IPS-20b (cell line): ENCODE measurements at regions not wholly inside any gene's neighbourhood (a gene's known extent, or its start where the extent isn't known, plus 50 kb on each side); places are given as distances from the start of the nearest gene placed in this dataset.
"Not testable (repeated sequence)": the region's sequence is repeated elsewhere in the genome, so short reads cannot be mapped to it uniquely, and the experiment has no call there.

Experiments
- H3K27ac ChIP-seq: one replicate; pipeline ENCODE4 v1.5.1; 2013; ENCODE audit warnings: low read length
- H3K27me3 ChIP-seq: 2 replicates; pipeline ENCODE4 v1.6.1; 2013; ENCODE audit warnings: mild to moderate bottlenecking, low read length, inconsistent platforms; ENCODE audit not compliant: insufficient read depth
- H3K36me3 ChIP-seq: 2 replicates; pipeline ENCODE4 v1.6.1; 2013; ENCODE audit warnings: low read depth, mild to moderate bottlenecking, inconsistent platforms, low read length, moderate library complexity; ENCODE audit not compliant: insufficient read depth
- H3K4me1 ChIP-seq: 2 replicates; pipeline ENCODE4 v1.6.1; 2013; ENCODE audit warnings: mild to moderate bottlenecking, control low read depth, inconsistent platforms, low read length, moderate library complexity; ENCODE audit not compliant: insufficient read depth
- H3K4me3 ChIP-seq: 2 replicates; pipeline ENCODE4 v1.5.1; 2013; ENCODE audit warnings: mild to moderate bottlenecking, low read length, inconsistent platforms
- H3K9ac ChIP-seq: 2 replicates; pipeline ENCODE4 v1.6.1; 2013; ENCODE audit warnings: low read depth, mild to moderate bottlenecking, inconsistent platforms, low read length, moderate library complexity
- H3K9me3 ChIP-seq: 2 replicates; pipeline ENCODE4 v1.6.1; 2013; ENCODE audit warnings: mild to moderate bottlenecking, low read depth, low read length, inconsistent platforms; ENCODE audit not compliant: insufficient read depth

GRCh38 chr2:13819896-13820295 is 812.6 kb upstream of the LRATD1 start:
- H3K27ac ChIP-seq = no peak overlapping the region
- H3K27me3 ChIP-seq = peaks cover 85% of the 10 kb centered on the region
- H3K36me3 ChIP-seq = no peaks in the 10 kb centered on the region
- no peak overlapping the region for H3K9ac ChIP-seq
- H3K9me3 ChIP-seq = no peaks in the 10 kb centered on the region
- no peak overlapping the region for H3K4me3 ChIP-seq
- peaks cover 5% of the 10 kb centered on the region; the same call in 1 of the 2 replicates for H3K4me1 ChIP-seq

- H3K9ac ChIP-seq = no peak overlapping the region
- H3K36me3 ChIP-seq = no peaks in the 10 kb centered on the region
- H3K4me3 ChIP-seq = no peak overlapping the region
- H3K9me3 ChIP-seq = no peaks in the 10 kb centered on the region
- H3K27me3 ChIP-seq = peaks cover 88% of the 10 kb centered on the region
- H3K4me1 ChIP-seq = peaks cover 5% of the 10 kb centered on the region; the same call in 1 of the 2 replicates
- H3K27ac ChIP-seq = no peak overlapping the region
Measured at GRCh38 chr2:13821255-13821880, 811.1 kb upstream of the LRATD1 start.

GRCh38 chr2:13822365-13822764 is 810.2 kb upstream of the LRATD1 start:
- no peak overlapping the region for H3K9ac ChIP-seq
- no peaks in the 10 kb centered on the region for H3K36me3 ChIP-seq
- H3K4me3 ChIP-seq = no peak overlapping the region
- peaks cover 87% of the 10 kb centered on the region for H3K27me3 ChIP-seq
- no peaks in the 10 kb centered on the region for H3K9me3 ChIP-seq
- peaks cover 5% of the 10 kb centered on the region; the same call in 1 of the 2 replicates for H3K4me1 ChIP-seq
- no peak overlapping the region for H3K27ac ChIP-seq

- peaks cover 5% of the 10 kb centered on the region; the same call in 1 of the 2 replicates for H3K4me1 ChIP-seq
- peaks cover 63% of the 10 kb centered on the region for H3K27me3 ChIP-seq
- no peak overlapping the region for H3K4me3 ChIP-seq
- H3K36me3 ChIP-seq = no peaks in the 10 kb centered on the region
- no peak overlapping the region for H3K9ac ChIP-seq
- no peaks in the 10 kb centered on the region for H3K9me3 ChIP-seq
- no peak overlapping the region for H3K27ac ChIP-seq
Measured at GRCh38 chr2:13826314-13826853, 806.1 kb upstream of the LRATD1 start.

- Histone ChIP-seq H3K27ac (no peak overlapping the region), H3K36me3 (no peaks in the 10 kb centered on the region), H3K9me3 (no peaks in the 10 kb centered on the region), H3K9ac (no peak overlapping the region), H3K4me3 (no peak overlapping the region), H3K4me1 (no peaks in the 10 kb centered on the region), H3K27me3 (no peaks in the 10 kb centered on the region)
Measured at GRCh38 chr2:13858626-13859025, 773.9 kb upstream of the LRATD1 start.

- H3K9me3 ChIP-seq, H3K9ac ChIP-seq, H3K4me1 ChIP-seq, H3K27ac ChIP-seq, H3K27me3 ChIP-seq, H3K36me3 ChIP-seq, H3K4me3 ChIP-seq: not testable (repeated sequence)
Measured at GRCh38 chr2:13868275-13868674, 764.2 kb upstream of the LRATD1 start.

- no peaks in the 10 kb centered on the region for H3K4me1 ChIP-seq
- no peaks in the 10 kb centered on the region for H3K36me3 ChIP-seq
- H3K4me3 ChIP-seq = no peak overlapping the region
- no peak overlapping the region for H3K27ac ChIP-seq
- H3K27me3 ChIP-seq = no peaks in the 10 kb centered on the region
- no peaks in the 10 kb centered on the region for H3K9me3 ChIP-seq
- no peak overlapping the region for H3K9ac ChIP-seq
Measured at GRCh38 chr2:13876491-13877037, 756.0 kb upstream of the LRATD1 start.

- H3K27me3 ChIP-seq = no peaks in the 10 kb centered on the region
- no peak overlapping the region for H3K9ac ChIP-seq
- no peaks in the 10 kb centered on the region for H3K4me1 ChIP-seq
- no peak overlapping the region for H3K4me3 ChIP-seq
- no peaks in the 10 kb centered on the region for H3K36me3 ChIP-seq
- no peaks in the 10 kb centered on the region for H3K9me3 ChIP-seq
- no peak overlapping the region for H3K27ac ChIP-seq
Measured at GRCh38 chr2:13877571-13877970, 754.9 kb upstream of the LRATD1 start.

GRCh38 chr2:13884291-13884976 is 748.1 kb upstream of the LRATD1 start:
- Histone ChIP-seq H3K36me3 (no peaks in the 10 kb centered on the region), H3K9me3 (no peaks in the 10 kb centered on the region), H3K27me3 (no peaks in the 10 kb centered on the region), H3K4me3 (no peak overlapping the region), H3K9ac (no peak overlapping the region), H3K27ac (no peak overlapping the region), H3K4me1 (no peaks in the 10 kb centered on the region)

GRCh38 chr2:13901526-13901925 is 731.0 kb upstream of the LRATD1 start:
- H3K27ac ChIP-seq = no peak overlapping the region
- H3K36me3 ChIP-seq = no peaks in the 10 kb centered on the region
- peaks cover 5% of the 10 kb centered on the region; the same call in 1 of the 2 replicates for H3K9me3 ChIP-seq
- H3K4me3 ChIP-seq = no peak overlapping the region
- no peaks in the 10 kb centered on the region for H3K27me3 ChIP-seq
- no peak overlapping the region for H3K9ac ChIP-seq
- no peaks in the 10 kb centered on the region for H3K4me1 ChIP-seq

GRCh38 chr2:13905831-13906230 is 726.7 kb upstream of the LRATD1 start:
- no peaks in the 10 kb centered on the region for H3K9me3 ChIP-seq
- H3K9ac ChIP-seq = no peak overlapping the region
- H3K36me3 ChIP-seq = no peaks in the 10 kb centered on the region
- no peaks in the 10 kb centered on the region for H3K27me3 ChIP-seq
- H3K27ac ChIP-seq = no peak overlapping the region
- H3K4me3 ChIP-seq = no peak overlapping the region
- no peaks in the 10 kb centered on the region for H3K4me1 ChIP-seq

- Histone ChIP-seq H3K9me3 (no peaks in the 10 kb centered on the region), H3K4me1 (no peaks in the 10 kb centered on the region)
Measured at GRCh38 chr2:13916066-13916465, 716.5 kb upstream of the LRATD1 start.

More at GRCh38 chr2:13916066-13916465, 716.5 kb upstream of the LRATD1 start:
- no peaks in the 10 kb centered on the region for H3K27me3 ChIP-seq
- no peak overlapping the region for H3K4me3 ChIP-seq
- H3K27ac ChIP-seq = no peak overlapping the region
- no peaks in the 10 kb centered on the region for H3K36me3 ChIP-seq
- H3K9ac ChIP-seq = no peak overlapping the region
